NCI-H1092 (cell line): ENCODE measurements at regions not wholly inside any gene's neighbourhood (a gene's known extent, or its start where the extent isn't known, plus 50 kb on each side); places are given as distances from the start of the nearest gene placed in this dataset.
"Not testable (repeated sequence)": the region's sequence is repeated elsewhere in the genome, so short reads cannot be mapped to it uniquely, and the experiment has no call there.

ENCODE experiments used
- DNase-seq: peaks from one replicate; lab custom pipeline; 2025; lab: John Stamatoyannopoulos, UW

DNA sequence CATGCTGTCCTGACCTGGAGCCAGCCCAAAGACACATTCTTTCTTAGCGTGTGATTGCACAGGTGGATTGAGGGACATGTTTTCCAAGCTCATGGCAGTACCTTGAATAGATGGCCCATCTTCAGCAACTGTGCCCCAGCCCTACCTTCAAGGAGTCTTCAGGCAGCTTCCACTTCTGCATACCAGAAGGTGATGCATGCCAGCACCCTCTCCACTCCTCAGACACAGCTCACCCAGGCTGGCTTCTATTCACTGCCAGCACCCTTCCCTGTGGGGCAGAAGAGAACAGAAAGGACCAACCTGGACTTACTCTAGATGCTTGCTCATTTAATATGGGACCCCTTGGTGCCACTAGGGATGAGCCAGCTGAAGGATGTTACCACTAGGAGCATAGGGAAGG, 466.4 kb upstream of the ISX start:
- no peak for DNase-seq

DNA sequence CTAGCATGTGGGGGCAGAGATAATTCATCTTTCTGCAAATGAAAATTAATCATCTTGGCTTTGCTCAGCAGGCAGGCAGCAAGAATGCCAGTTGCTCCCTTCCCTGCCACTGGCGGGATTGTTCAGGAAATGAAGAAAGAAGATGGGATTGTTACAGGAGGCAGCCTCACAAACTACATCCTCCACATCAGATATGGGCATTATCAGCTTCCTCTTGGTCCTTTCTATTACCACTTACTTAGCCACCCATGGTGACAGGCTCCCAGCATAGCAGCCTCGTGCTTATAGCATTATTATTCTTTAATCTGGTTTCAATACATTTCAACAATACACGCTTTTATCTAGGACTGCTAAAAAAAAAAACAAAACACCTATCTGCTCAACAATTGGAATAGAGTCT, 461.6 kb upstream of the ISX start:
- no peak for DNase-seq

DNA sequence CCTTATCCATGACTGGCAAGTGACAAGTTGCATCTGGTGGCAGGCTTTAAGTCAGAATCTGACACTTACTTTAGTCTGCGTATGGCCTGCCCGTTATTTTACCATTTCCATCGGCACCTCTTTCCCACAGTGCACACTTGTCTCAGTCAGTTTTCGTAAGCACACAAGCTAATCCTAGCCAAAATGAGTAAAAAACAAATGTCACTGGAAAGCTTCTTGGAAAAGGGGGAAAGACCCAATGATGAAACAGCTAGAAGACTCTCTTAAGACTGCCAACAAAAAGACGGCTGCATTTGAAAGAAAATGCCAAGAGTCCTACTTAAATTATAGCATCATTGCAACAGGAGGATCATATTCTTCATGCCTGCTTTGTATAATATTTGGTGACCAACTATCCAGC, 457.9 kb upstream of the ISX start:
- DNase-seq: no peak

DNA sequence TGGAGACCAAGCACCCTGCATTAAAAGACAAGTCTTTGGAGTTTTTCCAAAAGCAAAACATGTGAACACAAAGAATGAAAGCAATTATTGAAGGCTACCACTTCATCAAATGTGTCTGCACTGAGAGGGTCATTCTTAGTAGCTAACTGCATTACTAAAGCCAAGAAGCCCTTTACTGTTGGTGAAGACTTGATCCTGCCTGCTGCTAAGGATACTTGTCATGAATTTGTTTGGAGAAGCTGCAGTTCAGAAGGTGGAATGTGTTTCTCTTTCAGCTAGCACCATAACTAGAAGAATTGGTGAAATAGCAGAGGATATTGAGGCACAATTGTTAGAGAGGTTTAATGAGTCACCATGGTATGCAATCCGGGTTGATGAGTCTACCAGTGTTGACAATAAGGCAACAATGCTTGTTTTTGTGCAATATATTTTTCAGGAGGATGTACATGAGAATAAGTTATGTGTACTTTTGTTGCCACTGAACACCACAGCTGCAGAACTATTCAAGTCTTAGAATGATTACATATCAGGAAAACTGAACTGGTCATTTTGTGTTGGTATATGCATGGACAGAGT, 457.3 kb upstream of the ISX start:
- no peak for DNase-seq

DNA sequence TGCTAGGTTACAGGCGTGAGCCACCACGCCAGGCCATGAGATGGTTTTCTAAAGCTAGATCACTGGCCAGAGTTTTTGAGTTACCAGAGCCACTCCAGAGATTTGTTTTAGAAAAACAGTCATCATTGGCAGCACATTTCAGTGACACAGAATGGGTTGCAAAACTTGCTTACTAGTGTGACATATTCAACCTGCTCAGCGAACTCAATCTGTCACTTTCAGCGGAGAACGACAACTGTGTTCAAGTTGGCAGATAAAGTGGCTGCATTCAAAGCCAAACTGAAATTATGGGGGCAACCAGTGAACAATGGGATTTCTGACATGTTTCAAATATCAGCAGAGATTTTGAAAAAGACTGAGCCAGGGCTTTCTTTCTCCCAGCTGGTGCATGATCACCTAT, 456.3 kb upstream of the ISX start:
- no peak for DNase-seq

DNA sequence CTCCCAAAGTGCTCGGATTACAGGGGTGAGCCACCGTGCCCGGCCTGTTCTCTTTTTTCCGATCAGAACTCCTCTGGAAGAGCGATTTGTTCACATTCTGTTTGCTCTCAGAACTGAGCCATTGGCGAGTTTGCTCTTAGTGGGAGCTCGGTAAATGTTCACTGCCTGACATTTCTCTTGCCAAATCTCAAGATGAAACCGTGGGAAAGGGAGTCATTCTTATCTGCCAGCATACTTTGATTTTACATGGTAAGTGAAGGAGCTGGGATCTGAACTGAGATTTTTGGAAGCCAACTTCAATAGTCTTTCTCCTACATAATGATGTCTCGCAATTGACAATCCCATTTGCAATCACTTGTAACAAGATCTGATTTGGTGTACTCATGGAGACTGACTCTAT, 445.8 kb upstream of the ISX start:
- no peak for DNase-seq

DNA sequence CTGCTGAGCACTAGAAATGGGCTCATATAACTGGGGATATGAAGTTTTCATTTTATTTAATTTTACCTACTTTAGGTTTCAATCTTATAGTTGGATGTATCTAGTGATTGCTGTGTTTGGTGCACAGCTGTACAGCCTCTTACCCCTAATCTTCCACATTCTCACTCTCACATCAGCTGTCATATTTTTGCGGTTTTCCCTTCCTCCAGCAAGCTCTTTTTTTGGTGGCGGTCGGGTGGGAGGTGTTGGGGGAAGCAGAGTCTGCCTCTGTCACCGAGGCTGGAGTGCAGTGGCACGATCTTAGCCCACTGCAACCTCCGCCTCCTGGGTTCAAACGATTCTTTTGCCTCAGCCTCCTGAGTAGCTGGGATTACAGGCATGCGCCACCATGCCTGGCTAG, 445.1 kb upstream of the ISX start:
- no peak for DNase-seq

DNA sequence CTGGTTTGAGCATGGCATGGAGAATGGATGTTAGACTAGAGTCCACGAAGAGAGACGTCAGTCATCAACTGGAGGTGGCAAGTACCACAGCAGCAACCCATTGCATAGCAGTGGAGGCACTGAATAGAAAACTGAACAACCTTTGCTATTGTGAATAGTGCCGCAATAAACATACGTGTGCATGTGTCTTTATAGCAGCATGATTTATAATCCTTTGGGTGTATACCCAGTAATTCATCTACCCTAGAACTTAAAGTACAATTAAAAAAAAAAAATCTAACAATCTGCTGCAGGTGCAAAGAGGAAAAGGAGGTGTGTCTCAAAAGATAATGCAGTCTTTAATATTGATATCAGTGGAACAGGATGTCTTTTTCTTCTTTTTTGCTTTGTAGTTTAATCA, 443.4 kb upstream of the ISX start:
- DNase-seq: no peak

DNA sequence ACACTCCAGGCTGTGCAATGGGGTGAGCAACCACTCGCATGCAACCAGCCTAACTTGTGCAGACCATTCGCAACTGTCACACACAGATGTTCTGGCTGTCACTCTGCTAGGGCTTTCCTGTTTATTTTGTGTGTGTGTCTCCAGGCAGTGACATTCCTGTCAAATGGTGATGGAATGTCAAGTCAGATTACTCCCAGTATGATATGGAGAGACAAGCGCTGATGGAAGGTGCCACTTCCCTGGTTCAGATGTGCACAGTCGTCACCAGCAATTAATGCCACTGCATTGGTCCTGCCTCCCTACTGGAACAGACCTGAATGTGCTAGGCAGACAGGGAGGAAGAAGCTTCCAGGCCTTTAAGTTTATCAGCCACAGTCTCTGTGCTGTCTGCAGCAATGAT, 442.4 kb upstream of the ISX start:
- DNase-seq: no peak

DNA sequence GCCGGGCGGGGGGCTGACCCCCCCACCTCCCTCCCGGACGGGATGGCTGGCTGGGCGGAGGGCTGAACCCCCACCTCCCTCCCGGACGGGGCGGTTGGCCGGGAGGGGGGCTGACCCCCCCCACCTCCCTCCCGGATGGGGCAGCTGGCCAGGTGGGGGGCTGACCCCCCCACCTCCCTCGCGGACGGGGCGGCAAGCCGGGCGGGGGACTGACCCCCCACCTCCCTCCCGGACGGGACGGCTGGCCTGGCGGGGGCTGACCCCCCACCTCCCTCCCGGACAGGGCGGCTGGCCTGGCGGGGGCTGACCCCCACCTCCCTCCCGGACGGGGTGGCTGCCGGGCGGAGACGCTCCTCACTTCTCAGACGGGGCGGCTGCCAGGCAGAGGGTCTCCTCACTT, 440.1 kb upstream of the ISX start:
- not testable (repeated sequence) for DNase-seq

DNA sequence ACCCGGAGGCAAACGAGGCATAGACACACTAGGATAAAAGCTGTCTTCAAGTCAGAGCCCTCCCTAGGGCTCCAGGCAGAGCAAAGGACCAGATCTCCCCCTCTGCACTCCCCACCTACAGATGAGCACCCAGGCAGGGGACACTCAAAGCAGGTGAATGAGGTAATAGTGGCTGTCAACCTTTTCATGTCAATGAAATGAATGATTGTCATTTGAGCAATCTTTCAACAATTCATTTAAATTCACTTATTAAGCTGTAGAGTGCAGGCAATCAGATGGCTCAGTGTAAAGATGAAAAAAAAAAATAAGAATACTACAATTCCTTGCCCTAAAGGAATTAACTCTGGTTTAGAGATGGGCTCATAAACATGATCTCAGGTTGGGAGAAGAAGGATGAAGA, 427.8 kb upstream of the ISX start:
- no peak for DNase-seq

DNA sequence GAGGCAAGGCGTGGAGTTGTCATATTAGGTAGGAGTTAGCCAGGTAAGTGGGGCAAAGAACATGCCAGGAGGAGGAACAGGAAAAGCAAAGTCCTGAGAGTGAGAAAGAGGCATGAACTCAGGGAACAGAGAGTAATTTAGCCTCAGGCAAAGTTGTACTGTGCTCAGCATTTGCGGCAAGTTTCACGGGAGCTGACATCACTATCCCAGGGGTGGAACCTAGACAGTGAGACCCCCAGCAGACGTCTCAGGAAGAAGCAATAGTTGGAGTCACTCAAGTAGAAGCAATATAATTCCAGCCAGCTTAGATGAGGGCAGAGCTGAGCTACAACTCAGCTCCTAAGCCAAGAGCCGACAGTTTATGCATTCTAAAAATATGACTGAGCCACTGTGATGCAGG, 426.0 kb upstream of the ISX start:
- no peak for DNase-seq

DNA sequence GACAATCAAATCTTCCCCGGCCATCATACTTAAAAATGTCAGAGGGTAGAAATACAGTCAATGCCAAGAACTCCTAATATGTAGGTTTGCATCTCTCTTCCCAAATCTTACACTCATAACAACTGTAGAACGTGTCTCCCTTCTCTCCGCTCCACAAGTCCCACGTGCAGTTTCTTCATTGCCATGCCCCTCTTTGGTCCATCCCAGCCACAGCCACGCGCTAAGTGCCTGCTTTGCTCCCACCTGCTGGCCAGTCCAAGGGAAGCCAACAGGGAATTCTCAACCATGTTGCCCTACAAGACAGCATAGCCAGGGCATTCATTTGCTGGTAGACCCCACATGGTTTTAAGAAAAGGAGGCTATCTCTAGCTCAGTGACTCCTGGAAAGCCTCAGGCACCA, 420.6 kb upstream of the ISX start:
- no peak for DNase-seq

DNA sequence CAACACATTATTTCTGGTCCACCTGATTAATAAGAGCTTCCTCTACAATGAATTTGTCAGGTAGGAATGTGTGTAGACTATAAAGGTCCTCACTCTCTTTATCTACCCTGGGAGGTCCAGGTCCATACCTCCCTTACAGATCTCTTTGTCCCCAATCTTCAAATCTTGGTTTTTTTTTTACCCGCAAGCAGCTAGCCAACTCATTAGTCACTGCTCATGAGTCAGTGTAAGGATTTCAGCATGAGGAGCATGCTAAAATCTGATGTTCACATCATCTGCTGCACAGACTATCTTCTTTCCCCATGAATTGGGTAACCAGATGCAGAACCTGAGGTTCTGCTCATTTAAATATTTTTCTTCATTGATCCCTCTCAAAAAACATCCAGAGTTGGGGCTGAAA, 397.0 kb upstream of the ISX start:
- DNase-seq: no peak

DNA sequence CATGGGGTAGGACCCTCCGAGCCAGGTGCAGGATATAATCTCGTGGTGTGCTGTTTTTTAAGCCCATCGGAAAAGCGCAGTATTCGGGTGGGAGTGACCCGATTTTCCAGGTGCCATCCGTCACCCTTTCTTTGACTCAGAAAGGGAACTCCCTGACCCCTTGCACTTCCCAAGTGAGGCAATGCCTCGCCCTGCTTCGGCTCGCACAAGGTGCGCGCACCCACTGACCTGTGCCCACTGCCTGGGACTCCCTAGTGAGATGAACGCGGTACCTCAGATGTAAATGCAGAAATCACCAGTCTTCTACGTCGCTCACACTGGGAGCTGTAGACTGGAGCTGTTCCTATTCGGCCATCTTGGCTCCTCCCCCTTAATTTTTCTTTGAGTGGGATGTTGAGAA, 382.9 kb upstream of the ISX start:
- not testable (repeated sequence) for DNase-seq

DNA sequence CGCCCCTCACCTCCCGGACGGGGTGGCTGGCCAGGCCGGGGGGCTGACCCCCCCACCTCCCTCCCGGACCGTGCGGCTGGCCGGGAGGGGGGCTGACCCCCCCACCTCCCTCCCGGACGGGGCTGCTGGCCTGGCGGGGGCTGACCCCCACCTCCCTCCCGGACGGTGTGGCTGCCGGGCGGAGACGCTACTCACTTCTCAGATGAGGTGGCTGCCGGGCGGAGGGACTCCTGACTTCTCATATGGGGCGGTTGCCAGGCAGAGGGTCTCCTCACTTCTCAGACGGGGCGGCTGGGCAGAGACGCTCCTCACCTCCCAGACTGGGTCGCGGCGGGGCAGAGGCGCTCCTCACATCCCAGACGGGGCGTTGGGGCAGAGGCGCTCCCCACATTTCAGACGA, 381.7 kb upstream of the ISX start:
- DNase-seq: not testable (repeated sequence)

DNA sequence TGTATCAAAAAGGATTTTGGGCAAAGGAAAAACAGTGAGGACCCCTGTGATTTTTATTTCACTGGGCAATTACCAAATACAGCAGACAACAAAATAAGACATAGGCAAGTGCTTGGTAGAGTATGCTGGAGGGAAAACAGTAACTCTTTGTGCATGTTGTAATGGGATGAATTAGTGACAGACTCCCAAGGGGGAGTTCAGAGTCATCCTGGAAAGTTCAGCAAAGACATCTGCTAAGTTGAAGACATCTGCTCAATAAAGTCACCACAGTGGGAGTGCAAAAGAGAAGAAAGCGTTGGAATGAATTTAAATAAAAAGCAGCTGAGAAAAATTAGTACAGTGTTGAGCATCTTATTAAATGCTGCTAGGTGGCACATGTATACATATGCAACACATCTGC, 378.8 kb upstream of the ISX start:
- DNase-seq: no peak

DNA sequence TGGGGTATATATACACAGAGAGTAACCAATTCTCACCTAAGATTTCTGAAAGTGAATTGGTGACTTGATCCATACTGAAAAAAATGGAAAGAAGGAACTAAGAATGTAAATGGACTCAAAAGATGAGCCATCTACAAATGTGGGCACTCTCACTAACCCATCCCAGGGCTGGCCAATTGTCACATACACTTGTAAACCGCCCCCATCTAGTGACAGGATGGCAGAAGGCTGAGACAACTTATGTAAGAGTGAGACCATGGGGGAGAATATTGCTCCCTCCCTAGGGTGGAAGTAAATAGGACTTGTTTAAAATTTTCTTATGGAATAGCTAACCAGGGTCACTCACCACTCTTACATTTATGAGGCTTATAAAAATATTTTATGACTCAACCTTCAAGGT, 377.1 kb upstream of the ISX start:
- no peak for DNase-seq

DNA sequence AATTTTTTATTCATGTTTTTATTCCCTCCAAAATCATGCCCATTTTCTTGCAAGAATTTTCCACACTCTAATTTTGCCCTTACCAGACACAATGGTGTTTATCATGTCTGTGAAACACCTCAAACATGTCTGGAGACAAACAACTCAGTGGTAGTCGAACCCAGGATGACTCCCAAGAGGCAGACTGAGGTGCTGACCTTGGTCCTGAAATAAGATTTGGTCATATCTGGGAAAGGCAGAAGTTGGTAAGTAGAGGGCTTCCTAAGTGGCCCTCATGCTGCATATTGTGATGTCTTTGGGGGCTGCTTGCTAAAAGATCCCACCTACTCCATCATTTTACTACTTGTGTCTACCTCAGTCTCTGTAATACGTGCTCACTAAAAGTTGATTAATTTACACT, 369.4 kb upstream of the ISX start:
- DNase-seq: no peak

DNA sequence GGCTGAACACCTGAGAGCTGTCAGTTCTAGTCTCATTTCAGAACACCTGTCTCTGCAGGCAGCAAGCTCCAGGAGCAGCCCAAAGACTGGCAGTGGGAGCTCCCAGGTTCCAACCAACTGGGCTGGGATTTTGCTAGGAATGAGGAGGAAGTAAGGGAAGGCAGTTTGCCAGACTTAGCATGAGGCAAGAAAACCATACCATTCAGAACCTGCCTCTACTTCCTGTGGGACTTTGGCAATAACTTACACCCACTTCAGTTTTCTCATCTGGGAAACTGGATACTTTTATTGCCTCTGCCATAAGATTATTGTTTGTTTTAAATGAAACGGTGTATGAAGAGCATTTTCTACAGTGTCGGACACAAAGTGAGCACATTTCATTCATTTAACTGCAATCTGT, 363.7 kb upstream of the ISX start:
- DNase-seq: no peak

DNA sequence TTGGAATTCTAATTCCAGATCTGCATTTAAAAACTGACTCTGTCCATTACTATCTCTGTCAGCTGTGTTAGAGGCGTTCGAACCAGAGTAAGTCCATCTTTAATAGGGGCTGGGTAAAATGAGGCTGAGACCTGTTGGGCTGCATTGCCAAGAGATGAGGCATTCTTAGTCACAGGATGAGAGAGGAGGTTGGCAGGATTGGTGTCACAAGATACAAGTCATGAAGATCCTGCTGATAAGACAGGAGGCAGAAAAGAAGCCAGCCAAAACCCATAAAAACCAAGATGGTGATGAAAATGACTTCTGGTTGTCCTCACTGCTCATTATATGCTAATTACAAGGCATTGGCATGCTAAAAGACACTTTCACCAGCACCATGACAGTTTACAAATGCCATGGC, 356.3 kb upstream of the ISX start:
- DNase-seq: no peak

DNA sequence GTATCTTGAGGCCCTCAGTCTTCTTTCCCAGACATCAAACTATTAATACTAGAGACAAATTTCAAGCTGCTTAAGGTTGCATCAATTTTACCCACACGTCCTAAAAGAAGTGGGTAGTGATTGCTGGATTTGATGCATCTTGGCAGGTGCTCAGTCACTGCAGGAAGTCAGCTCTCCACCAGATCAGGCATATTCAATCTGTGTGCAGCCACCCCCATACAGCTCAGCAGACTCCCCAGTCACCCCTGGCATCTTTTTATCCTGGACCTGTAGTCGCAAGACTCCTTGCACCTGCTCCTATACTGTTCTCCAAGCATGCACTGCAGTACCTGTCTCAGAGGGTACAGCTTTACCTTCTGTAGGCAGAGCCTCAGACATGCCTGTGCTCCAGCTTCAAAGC, 343.1 kb upstream of the ISX start:
- DNase-seq: no peak

DNA sequence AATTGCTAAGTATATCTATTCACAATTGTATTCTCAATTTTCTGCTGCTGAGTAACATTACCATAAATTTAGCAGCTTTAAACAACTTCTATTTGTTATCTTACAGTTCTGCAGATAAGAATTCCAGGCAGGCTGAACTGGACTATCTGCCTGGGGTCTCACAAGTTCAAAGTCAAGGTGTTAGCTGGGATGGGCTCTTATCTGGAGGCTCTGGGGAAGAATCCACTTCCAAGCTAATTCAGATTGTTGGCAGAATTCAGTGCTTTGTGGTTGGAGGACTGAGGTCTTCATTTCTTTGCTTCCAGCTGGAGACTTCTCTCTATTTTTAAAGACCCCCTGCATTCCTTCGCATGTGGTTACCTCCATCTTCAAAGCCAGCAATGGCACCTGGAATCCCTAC, 329.9 kb upstream of the ISX start:
- no peak for DNase-seq

DNA sequence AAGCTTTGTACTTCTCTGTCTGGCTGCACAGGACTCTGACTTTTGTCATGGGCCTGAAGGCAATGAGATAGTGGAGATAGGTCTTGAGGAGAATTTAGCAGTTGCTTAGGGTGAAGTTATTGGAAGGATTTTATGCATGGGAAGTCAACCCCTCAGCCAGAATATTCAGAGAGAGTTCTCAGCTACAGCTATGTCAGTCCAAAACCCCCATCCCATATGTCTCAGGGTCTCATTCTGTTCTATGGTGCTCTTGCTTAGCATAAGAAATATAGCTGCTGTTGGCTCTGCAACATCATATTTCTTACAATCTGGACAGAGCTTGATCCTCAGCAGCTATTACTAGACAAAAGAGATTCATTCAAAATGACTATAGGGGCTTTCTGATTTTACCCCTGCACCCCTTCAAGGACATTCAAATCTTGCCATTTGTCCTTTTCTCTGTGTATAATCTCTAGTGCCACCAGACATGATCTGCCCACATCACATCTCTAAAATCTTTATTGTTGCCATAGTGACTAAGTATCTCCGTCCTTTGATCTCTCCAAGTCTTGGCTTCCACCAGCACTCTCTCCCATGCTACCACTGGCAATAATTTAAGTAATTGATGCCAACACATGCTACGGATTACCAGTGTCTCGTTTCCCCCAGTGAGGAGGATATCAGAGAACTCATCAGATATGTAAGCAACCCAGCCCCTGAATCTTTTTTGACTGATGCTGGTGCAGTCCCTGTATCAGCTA, 327.1 kb upstream of the ISX start:
- no peak for DNase-seq
